GM21360 (cell line): ENCODE measurements at regions not wholly inside any gene's neighbourhood (a gene's known extent, or its start where the extent isn't known, plus 50 kb on each side); places are given as distances from the start of the nearest gene placed in this dataset.
"Not testable (repeated sequence)": the region's sequence is repeated elsewhere in the genome, so short reads cannot be mapped to it uniquely, and the experiment has no call there.

ENCODE experiments used
- ATAC-seq: cut with Tn5 transposase; IDR thresholded peaks from one replicate; pipeline ENCODE4 v1.9.1; 2021; ENCODE audit warnings: mild to moderate bottlenecking, moderate library complexity; ENCODE audit not compliant: unreplicated experiment

GRCh38 chr13:80957019-80957655 lies 616.2 kb upstream of the SPRY2 start:
- no peak for ATAC-seq

DNA sequence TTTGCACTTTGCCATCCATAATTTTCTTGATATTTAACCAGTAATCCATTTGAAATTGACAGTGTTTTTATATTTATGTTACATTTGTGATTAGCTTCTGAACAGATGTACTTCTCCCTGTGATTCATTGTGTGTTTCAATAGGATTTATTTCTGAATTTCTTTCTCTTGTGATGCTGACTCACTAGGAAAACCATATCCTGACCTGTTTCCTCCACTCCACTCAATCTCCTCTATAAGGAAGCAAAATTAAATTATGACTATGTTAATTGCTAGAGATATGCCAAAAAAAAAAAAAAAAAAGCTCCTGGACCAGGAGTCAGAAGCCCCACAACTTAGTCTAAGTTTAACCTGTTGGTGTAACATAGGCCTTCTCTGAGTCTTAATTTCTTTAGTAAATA lies 614.6 kb upstream of the SPRY2 start:
- no peak for ATAC-seq

DNA sequence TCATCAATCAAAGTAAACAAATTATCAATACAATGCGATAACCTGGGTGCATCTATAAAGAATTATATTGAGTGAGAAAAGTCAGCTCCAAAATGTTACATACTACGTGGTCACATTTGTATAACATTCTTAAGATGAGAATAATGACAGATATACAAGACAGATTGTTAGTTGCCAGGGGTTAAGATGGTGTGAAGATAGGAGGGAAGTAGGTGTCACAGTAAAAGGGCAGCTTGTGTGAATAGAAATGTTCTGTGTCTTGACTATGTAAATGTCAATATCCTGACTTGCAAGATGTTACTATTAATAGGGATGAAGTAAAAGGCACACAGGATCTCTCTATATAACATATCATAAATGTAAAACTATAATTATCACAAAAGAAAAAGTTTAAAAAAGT lies 611.2 kb upstream of the SPRY2 start:
- ATAC-seq, result no peak

DNA sequence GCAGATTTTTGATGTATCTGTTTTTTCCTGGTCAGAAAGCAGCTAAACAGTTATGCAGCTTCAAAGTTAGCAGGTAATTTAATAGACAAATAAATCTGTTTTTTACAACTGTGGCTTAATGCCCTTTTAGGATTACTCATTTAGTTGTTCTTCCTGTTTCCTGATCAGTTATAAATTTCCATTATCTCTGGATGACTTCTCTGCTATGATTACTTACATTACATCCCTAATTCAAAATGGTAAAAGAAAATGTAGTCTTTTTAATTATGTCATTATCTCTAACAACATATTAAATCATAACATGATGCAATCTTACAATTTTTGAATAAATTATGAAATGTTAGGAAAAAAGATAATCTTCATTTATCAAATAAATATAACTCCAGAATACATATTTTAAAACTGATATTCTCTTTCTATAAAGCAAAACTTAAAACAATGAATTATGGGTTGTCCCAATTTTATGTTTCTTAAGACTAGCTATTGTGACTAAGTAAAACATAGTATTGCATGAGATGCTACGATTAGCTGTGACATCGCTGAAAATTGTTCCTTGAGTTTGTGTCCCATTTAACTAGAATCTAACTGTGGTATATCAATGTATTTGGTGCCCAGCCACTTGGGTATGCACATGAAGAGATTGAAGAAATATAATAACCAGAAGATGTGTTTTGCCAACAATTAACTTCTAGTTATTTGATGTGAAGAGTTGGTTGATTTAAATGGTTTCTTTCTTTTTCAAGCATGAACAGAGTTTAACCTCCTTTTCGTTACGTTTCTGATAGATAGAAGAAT lies 605.3 kb upstream of the SPRY2 start:
- no peak for ATAC-seq

DNA sequence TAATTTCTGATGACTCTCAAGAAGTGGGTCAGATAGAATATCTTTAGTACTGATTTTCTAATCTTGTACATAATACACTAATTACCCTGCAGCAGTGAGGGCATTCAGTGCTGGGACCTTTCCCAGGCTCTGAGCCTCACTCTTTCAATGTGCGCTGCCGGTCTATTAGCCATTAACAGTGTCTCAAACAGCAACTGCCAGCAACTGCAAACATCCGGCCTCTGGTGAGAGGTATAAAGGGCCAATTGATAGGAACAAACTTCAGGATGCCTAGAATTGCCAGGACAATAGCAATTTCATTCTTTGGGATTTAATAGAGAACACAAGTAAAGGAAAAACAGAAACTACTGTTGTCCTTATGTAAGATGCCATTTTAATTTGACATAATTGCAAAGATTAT lies 604.4 kb upstream of the SPRY2 start:
- ATAC-seq, result no peak

DNA sequence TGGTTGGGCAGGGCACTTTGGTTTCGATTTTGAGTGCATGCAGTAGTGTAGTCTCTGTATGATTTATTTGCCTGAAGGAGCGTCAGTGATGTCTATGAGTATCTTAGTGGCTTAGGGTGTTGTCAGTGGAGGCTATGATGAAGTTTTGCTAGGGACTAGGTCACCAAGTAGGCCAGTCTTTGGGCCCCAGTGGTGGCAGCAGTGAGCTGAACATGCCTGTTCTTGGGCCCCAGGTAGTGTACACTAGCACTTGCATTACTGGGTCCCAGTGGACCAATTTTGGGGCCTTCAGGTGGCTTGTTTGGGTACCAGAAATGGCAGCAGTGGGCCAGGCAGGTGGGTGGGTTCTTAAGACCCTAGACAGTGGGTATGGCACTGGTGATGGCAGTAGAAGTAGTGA lies 598.7 kb upstream of the SPRY2 start:
- ATAC-seq, result no peak

DNA sequence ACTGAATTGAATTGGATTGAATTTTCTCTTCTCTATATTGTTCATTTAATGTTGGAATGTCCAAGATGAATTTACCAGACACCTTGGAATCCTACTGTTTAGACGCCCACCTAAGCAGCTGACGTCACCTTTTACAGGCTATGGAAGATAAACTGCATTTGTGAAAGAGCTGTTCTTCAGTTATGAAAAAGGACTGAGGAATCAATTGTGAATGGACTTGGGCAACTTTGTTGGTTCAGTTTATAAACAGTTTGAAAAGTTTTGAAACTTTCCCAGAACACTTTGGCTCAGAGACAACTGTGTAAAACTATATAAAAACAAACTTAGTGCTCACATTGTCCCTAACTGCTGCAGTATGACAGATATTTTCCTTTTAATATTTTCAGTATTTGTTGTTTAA lies 590.8 kb upstream of the SPRY2 start:
- ATAC-seq, result no peak

DNA sequence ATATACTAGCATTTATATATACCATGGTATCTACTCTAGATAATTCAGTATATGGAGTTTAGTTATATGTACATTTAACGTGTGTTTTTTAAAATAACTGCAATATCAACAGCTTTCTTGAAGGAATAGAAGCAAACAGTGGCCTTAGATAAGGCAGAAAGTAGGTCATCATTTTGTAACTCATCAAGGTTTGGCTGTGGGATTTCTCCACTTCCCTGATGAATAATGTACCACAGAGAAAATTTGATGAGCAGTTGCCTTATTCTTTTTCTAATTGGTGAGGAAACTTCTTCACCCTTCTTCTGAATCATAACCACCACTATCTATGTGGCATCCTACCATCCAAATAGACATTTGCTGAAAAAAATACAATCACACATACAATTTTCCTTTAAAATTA lies 590.2 kb upstream of the SPRY2 start:
- no peak for ATAC-seq

GRCh38 chr13:80928241-80928640 lies 587.3 kb upstream of the SPRY2 start:
- no peak for ATAC-seq

GRCh38 chr13:80926024-80926423 lies 585.1 kb upstream of the SPRY2 start:
- ATAC-seq, result not testable (repeated sequence)

GRCh38 chr13:80924596-80924995 lies 583.7 kb upstream of the SPRY2 start:
- no peak for ATAC-seq

DNA sequence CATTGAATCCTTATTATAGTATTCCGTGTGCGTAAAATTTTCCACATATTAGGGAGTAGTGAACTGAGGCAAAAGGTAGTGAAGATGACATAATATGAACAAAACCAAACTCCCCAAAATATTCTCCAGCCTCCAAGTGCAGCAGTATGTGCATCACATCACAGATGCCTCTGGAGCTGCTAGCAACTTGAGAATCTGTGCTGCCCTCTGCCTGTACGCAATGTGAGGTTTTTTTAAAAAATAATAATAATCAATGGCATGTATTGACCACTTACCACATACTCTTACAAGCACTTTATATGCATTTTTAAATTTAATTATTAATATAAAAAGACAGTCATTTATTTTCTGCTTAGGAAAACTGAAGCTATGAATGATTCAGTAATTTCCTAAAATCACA lies 583.0 kb upstream of the SPRY2 start:
- no peak for ATAC-seq

DNA sequence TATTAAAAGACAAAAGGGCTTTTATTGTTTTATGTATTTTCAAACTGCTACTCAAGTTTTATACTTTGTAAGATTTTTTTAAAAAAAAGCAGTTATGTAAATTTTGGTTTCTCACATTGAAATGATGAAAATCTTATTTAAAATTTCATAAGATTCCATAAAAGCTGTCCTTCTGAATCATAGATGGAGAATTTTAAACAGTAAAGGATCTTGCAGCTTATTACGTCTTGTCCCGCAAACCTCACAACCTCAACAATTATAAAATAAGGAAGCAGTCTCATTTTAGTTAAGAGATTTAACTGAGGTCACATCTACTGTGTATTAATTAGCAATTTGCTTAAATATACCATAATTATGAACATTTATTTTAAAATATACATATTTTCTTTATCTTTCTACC lies 581.0 kb upstream of the SPRY2 start:
- ATAC-seq, result no peak

- ATAC-seq, result no peak
Observed at GRCh38 chr13:80921541-80921940, 580.6 kb upstream of the SPRY2 start.

GRCh38 chr13:80906860-80907259 lies 565.9 kb upstream of the SPRY2 start:
- ATAC-seq, result no peak

GRCh38 chr13:80904386-80904785 lies 563.5 kb upstream of the SPRY2 start:
- ATAC-seq, result no peak

DNA sequence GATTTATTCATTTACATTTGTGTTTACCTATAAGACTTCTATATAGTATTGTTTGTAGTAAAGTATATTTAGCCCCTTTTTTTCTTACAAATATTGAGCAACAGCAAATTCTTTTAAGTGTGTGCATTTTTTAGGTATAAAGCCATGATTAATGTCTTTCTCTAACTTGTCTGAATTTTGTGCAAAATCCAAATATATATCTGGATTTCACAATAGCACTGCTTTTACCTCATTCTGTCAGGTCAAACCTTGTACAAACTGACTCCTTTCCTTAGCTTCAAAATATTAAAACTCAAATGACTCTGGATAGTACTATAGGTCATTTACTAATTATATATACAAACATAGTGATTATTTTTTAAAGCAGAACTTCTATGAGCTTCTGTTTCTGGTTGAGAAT lies 563.0 kb upstream of the SPRY2 start:
- ATAC-seq, result no peak

DNA sequence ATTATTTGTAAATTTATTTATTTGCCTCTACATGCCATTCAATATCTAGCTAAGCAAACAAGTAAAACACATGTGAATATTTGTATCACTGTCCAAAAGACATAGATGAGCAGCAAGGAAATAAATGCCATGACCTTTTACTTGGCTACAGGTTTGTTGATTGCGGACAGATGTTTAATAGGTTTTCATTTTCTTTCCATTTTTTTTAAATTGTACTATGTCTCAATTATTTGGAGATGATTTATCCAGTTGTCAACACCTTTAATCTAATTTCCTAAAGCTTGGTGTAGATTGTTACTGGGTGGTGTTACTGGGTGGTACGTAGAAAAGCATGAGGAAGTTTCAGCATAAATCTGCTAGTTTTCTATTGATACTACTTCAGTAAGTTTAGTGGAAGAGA lies 560.6 kb upstream of the SPRY2 start:
- ATAC-seq, result no peak

DNA sequence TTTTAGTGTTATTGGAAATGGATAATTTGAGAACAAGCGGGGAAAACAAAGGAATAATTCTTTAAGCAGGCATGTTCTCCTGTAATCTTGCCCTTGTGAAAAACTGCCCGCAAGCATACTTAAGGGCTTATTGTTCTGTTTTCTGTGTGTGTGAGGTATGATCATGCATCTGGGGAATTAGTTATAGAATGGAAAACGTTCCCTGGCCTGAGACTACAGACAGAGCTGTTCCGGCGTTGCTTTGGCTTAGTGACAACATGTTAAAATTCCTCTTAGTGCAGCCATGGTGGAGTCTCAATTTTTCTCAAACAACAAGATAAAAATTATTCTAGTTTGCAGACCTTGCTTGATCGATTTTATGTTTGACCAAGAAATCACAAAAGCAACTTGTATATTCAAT lies 560.2 kb upstream of the SPRY2 start:
- no peak for ATAC-seq

DNA sequence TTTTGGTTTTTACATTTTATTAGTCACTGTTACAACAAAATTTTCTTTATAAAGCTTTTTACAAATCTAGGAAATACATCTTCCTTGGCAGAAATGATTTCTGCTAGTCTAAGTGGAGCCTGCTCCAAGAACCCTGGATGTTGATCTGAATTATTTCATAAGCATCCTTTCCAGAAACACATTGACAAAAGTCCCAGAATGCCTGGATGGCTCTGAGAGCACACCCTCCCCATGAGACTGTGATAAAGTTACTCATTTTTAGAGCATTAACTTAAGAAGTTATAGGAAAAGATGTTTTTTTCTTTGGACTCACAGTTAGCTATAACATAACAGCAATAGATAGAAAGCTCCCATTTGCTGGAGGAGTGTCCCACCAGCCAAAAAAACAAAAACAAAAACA lies 559.6 kb upstream of the SPRY2 start:
- no peak for ATAC-seq

DNA sequence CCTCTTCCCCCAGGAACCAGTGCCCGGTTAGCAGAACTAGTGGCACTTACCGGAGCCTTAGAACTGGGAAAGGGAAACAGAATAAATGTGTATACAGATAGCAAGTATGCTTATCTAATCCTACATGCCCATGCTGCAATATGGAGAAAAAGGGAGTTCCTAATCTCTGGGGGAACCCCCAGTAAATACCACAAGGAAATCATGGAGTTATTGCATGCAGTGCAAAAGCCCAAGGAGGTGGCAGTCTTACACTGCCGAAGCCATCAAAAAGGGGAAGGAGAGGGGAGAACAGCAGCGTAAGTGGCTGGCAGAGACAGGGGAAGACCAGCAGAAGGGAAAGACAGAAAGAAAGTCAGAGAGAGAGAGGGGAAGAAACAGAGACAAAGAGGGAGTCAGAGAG lies 556.7 kb upstream of the SPRY2 start:
- not testable (repeated sequence) for ATAC-seq

DNA sequence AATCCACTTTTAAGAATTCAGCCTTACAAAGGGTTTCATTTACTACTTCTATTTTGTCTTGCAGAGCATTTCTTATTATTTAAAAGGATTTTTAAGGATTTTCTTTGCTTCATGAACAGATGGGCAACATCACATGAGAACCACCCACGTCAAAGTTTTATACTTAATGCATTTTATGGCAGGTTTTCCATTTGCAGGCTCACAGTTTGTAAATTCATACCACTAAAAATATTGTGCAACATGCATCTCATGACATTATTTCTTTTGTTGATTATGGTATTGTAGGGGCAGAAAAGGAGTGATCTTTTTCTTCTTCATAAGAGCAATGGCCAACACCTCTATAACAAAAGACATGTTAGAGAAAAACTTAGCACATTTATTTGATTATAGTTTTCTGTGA lies 554.0 kb upstream of the SPRY2 start:
- no peak for ATAC-seq

DNA sequence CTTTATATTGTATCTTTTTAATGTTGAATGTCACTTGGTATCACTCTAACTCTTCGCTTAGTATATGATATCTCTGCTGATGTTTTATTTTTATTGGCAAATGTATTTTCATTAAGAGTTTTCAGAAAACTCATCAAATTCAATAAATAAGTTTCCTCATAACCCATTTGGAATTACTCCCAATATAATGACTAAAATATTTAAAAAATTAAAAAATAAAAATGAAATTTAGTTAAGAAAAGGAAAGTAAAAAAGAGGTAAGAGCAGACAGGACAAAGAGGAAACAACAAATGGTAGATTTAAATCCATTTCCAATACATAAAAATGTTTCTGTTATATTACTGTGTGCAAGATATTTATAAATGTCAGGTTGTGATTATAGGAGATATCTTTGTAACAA lies 548.9 kb upstream of the SPRY2 start:
- ATAC-seq, result no peak
